ENCODE measurements at regions not wholly inside any gene's neighbourhood (a gene's known extent, or its start where the extent isn't known, plus 50 kb on each side); places are given as distances from the start of the nearest gene placed in this dataset.

DNA sequence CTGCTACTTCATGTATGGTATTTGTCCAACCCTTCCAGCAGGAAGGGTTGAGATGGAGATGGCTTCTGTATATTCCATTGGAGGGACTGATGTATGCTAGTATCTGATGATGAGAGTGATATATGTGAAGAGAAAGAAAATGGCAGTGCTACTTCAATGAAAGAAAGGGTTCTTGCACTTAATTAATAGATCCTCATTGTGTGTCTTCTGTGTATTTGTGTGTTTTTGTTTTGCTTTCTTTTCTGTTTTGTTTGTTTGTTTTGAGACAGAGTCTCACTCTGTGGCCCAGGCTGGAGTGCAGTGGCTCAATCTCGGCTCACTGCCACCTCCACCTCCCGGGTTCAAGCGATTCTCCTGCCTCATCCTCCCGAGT, 61.2 kb upstream of the CRYM start:
- TF ChIP-seq, protein P1, sequence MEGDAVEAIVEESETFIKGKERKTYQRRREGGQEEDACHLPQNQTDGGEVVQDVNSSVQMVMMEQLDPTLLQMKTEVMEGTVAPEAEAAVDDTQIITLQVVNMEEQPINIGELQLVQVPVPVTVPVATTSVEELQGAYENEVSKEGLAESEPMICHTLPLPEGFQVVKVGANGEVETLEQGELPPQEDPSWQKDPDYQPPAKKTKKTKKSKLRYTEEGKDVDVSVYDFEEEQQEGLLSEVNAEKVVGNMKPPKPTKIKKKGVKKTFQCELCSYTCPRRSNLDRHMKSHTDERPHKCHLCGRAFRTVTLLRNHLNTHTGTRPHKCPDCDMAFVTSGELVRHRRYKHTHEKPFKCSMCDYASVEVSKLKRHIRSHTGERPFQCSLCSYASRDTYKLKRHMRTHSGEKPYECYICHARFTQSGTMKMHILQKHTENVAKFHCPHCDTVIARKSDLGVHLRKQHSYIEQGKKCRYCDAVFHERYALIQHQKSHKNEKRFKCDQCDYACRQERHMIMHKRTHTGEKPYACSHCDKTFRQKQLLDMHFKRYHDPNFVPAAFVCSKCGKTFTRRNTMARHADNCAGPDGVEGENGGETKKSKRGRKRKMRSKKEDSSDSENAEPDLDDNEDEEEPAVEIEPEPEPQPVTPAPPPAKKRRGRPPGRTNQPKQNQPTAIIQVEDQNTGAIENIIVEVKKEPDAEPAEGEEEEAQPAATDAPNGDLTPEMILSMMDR (conservative IDR thresholded peaks at IDR 0.05 in 1 of 2, IDR thresholded peaks at IDR 0.05 in 1 of 2; ENCODE audit: extremely low read depth in 1 of 2, insufficient read depth in 1 of 2, low read depth in 1 of 2, low read length in 2 of 2) = no peak
- no peak for TF ChIP-seq EZH2 (IDR thresholded peaks at IDR 0.05; ENCODE audit: borderline replicate concordance, low read length)
